BLaER1 treated with 17β-estradiol and CSF1 and Interleukin-3, amounts not matched to agents 10 nM and 100 nM (cell line): ENCODE measurements at regions not wholly inside any gene's neighbourhood (a gene's known extent, or its start where the extent isn't known, plus 50 kb on each side); places are given as distances from the start of the nearest gene placed in this dataset.

ENCODE experiments used
- H3K27ac ChIP-seq, 11 experiments: shearing (Covaris generic); formaldehyde crosslinking; 2 replicates each; pipeline ENCODE4 v1.8.1; 2022
- H3K27me3 ChIP-seq, 11 experiments: shearing (Covaris generic); formaldehyde crosslinking; 2 replicates each; pipeline ENCODE4 v1.8.1; 2022
- H3K36me3 ChIP-seq, 11 experiments: shearing (Covaris generic); formaldehyde crosslinking; 2 replicates each; pipeline ENCODE4 v1.8.1; 2022
- H3K4me1 ChIP-seq, 10 experiments: shearing (Covaris generic); formaldehyde crosslinking; 2 replicates each; pipeline ENCODE4 v1.8.1; 2022
- H3K4me2 ChIP-seq, 11 experiments: shearing (Covaris generic); formaldehyde crosslinking; 2 replicates each; pipeline ENCODE4 v1.8.1; 2022
- H3K4me3 ChIP-seq, 10 experiments: shearing (Covaris generic); formaldehyde crosslinking; 2 replicates each; pipeline ENCODE4 v1.8.1; 2022
- H3K9ac ChIP-seq, 11 experiments: shearing (Covaris generic); formaldehyde crosslinking; 2 replicates each; pipeline ENCODE4 v1.8.1; 2022
- H3K9me3 ChIP-seq, 11 experiments: shearing (Covaris generic); formaldehyde crosslinking; replicated peaks in 1 of 11; 2 replicates each; pipeline ENCODE4 v1.8.1; 2022
- H4K20me1 ChIP-seq, 11 experiments: shearing (Covaris generic); formaldehyde crosslinking; 2 replicates each; pipeline ENCODE4 v1.8.1; 2022
- Cebpa-rat ChIP-seq, 11 experiments: shearing (Covaris generic); IDR thresholded peaks; 2 replicates each; pipeline ENCODE4 v1.8.1; 2022

DNA sequence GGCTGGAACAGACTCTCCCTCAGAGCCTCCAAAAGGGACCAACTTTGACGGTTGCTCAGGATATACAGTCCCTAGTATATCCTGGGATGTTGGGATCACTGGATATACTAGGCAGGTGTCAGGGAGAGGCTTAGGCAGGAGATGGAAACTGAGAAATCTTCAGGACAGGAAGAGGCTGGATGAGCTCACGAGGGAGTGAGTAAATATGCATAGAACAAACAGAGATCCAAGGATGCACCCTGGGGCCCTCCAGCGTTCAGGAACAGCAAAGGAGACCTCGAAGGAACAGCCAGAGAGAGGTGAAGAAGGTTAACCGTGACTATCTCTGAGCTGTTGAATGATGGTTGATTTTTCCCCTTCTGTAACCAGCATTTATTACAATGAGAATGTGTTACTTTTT lies 191.3 kb downstream of the BMP7 start:
- Histone ChIP-seq H3K4me2 (no peak overlapping the region), H3K27me3 (peaks cover 20 to 30% (median 23%) of the 10 kb centered on the region in 11 experiments)
- TF ChIP-seq Cebpa-rat (IDR thresholded peaks at IDR 0.05), result no peak

GRCh38 chr20:57075603-57076002 lies 190.8 kb downstream of the BMP7 start:
- TF ChIP-seq Cebpa-rat (IDR thresholded peaks at IDR 0.05), result no peak
- H3K4me2 ChIP-seq, result no peak overlapping the region
- no peaks in the 10 kb centered on the region for H3K36me3 ChIP-seq
- peaks cover 42 to 58% (median 51%) of the 10 kb centered on the region in 11 experiments for H3K9me3 ChIP-seq
- no peaks in the 10 kb centered on the region for H3K4me1 ChIP-seq
- H3K27ac ChIP-seq, result no peak overlapping the region
- peaks cover 18 to 25% (median 20%) of the 10 kb centered on the region in 11 experiments for H3K27me3 ChIP-seq
- H3K9ac ChIP-seq, result no peak overlapping the region
- H3K4me3 ChIP-seq, result no peak overlapping the region
- H4K20me1 ChIP-seq, result no peaks in the 10 kb centered on the region; a peak in 1 of 22 replicates

More for the DNA sequence above, 191.3 kb downstream of the BMP7 start:
- H3K9me3 ChIP-seq, result peaks cover 38 to 55% (median 47%) of the 10 kb centered on the region in 11 experiments
- H4K20me1 ChIP-seq, result no peaks in the 10 kb centered on the region; a peak in 1 of 22 replicates
- H3K9ac ChIP-seq, result no peak overlapping the region
- H3K4me3 ChIP-seq, result no peak overlapping the region
- no peaks in the 10 kb centered on the region for H3K36me3 ChIP-seq
- no peak overlapping the region for H3K27ac ChIP-seq
- H3K4me1 ChIP-seq, result no peaks in the 10 kb centered on the region

GRCh38 chr20:57076152-57076652 lies 190.2 kb downstream of the BMP7 start:
- Histone ChIP-seq H3K36me3 (no peaks in the 10 kb centered on the region), H3K4me1 (no peaks in the 10 kb centered on the region), H3K9me3 (peaks cover 42 to 58% (median 51%) of the 10 kb centered on the region in 11 experiments), H3K4me2 (no peak overlapping the region), H3K4me3 (no peak overlapping the region), H3K27me3 (peaks cover 12 to 19% (median 14%) of the 10 kb centered on the region in 11 experiments), H3K9ac (no peak overlapping the region), H3K27ac (no peak overlapping the region), H4K20me1 (no peaks in the 10 kb centered on the region; a peak in 1 of 22 replicates)
- TF ChIP-seq Cebpa-rat (IDR thresholded peaks at IDR 0.05), result no peak

DNA sequence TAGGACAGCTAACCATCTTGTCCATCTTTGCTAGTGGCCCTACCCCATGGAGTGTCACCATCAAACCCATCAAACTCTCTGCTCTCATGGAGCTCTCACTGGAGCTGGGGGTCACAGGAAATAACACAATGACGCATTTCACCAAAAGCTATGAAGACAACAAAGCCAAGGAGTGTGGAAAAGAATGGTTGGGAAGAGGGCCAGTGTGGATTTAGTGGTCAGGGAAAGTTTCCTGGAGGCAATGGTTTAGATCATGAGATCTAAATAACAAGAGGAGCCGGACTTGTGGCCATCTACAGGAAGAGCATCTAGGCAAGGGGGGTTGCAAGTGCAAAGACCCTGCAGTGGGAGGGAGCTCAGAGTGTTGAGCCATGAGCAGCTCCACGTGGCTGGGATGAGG lies 189.5 kb downstream of the BMP7 start:
- no peak overlapping the region for H3K4me3 ChIP-seq
- peaks cover 0 to under 1% (median 0%) of the 10 kb centered on the region in 10 experiments; a peak in 3 of 20 replicates for H3K4me1 ChIP-seq
- peaks cover 42 to 58% (median 51%) of the 10 kb centered on the region in 11 experiments for H3K9me3 ChIP-seq
- no peaks in the 10 kb centered on the region for H3K36me3 ChIP-seq
- H3K27ac ChIP-seq, result no peak overlapping the region
- H3K9ac ChIP-seq, result no peak overlapping the region
- no peak for TF ChIP-seq Cebpa-rat (IDR thresholded peaks at IDR 0.05)
- no peak overlapping the region for H3K4me2 ChIP-seq
- no peaks in the 10 kb centered on the region; a peak in 1 of 22 replicates for H4K20me1 ChIP-seq
- H3K27me3 ChIP-seq, result peaks cover 5 to 12% (median 6%) of the 10 kb centered on the region in 11 experiments; a peak in 21 of 22 replicates

DNA sequence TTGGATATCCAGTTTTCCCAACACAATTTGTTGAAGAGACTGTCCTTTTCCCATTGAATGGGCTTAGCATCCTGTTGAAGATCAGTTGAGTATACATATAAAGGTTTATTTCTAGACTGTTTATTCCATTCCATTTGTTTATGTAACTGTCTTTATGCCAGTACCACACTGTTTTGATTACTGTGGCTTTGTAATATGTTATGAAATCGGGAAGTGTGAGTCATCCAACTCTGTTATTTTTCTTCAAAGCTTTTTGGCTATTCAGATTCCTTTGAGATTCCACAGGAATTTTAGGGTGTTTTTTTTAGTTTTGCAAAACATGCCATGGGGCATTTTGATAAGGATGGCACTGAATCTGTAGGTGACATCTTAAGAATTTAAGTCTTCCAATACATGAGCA lies 188.3 kb downstream of the BMP7 start:
- Histone ChIP-seq H3K4me3 (no peak overlapping the region), H3K4me2 (no peak overlapping the region), H3K9ac (no peak overlapping the region), H4K20me1 (no peaks in the 10 kb centered on the region), H3K36me3 (no peaks in the 10 kb centered on the region), H3K9me3 (peaks cover 42 to 58% (median 51%) of the 10 kb centered on the region in 11 experiments), H3K27me3 (peaks cover 0 to under 1% (median 0%) of the 10 kb centered on the region in 11 experiments; a peak in 2 of 22 replicates), H3K27ac (no peak overlapping the region), H3K4me1 (peaks cover 0 to 9% (median 6%) of the 10 kb centered on the region in 10 experiments; a peak in 9 of 20 replicates)
- no peak for TF ChIP-seq Cebpa-rat (IDR thresholded peaks at IDR 0.05)

GRCh38 chr20:57079031-57080005 lies 187.1 kb downstream of the BMP7 start:
- Histone ChIP-seq H3K4me2 (no peak overlapping the region), H3K4me1 (peaks cover 0 to 9% (median 6%) of the 10 kb centered on the region in 10 experiments; a peak in 9 of 20 replicates), H4K20me1 (no peaks in the 10 kb centered on the region), H3K4me3 (no peak overlapping the region), H3K9ac (no peak overlapping the region), H3K27ac (no peak overlapping the region), H3K27me3 (no peaks in the 10 kb centered on the region), H3K36me3 (no peaks in the 10 kb centered on the region), H3K9me3 (peaks cover 42 to 58% (median 51%) of the 10 kb centered on the region in 11 experiments)
- TF ChIP-seq Cebpa-rat (IDR thresholded peaks at IDR 0.05), result no peak

DNA sequence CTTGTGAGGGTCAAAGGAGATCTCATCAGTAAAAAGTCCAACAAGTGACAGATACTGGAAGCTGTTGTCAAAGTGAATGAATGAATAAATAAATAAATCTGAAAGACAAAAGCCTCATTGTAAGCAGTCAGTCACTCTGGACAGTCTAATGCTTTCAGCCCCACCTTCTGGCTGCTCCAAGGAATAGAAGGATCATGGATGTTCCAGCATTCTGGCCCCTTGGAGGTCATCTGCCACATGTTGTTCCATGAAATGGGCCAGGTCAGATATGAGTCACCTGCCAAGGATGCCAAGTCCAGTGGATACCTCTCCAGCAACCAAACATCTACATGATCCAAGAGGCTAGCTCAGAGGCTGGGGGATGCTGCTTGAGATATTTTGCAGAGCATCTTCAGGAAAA lies 185.6 kb downstream of the BMP7 start:
- no peaks in the 10 kb centered on the region for H3K36me3 ChIP-seq
- TF ChIP-seq Cebpa-rat (IDR thresholded peaks at IDR 0.05), result no peak
- peaks cover 0 to 18% (median 11%) of the 10 kb centered on the region in 10 experiments; a peak in 11 of 20 replicates for H3K4me1 ChIP-seq
- H3K27me3 ChIP-seq, result no peaks in the 10 kb centered on the region
- no peak overlapping the region for H3K27ac ChIP-seq
- no peak overlapping the region for H3K4me3 ChIP-seq
- peaks cover 38 to 49% (median 46%) of the 10 kb centered on the region in 11 experiments for H3K9me3 ChIP-seq
- H3K4me2 ChIP-seq, result no peak overlapping the region
- no peak overlapping the region for H3K9ac ChIP-seq
- no peaks in the 10 kb centered on the region for H4K20me1 ChIP-seq

DNA sequence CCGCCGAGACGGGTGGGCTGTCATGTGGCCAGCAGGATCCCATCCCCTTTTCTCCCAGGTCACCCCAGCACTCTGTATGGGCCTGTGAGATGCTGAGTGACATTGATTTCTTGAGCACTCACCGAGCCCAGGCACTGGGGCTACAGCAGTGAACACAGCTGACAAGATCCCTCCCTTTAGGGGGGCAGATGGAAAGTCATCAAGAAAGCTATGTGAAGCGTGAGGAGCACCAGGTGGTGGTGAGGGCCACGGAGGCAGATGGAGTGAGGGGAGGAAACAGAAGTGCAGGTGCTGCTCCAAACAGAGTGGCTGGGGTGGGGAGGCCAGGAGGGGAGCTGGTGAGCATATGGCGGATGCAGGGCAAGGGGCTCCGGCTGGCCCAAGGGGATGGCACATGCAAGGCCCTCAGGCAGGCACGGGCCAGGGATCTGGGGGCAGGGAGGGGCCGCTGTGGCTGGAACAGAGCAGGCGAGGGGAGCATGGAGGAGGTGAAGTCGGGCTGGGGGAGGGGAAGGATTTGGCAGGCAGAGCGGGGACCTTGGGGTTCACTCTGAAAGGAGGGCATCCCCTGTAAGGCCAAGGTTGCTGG lies 184.0 kb downstream of the BMP7 start:
- no peak overlapping the region for H3K4me3 ChIP-seq
- H3K9me3 ChIP-seq, result peaks cover 26 to 32% (median 30%) of the 10 kb centered on the region in 11 experiments
- no peaks in the 10 kb centered on the region for H4K20me1 ChIP-seq
- no peaks in the 10 kb centered on the region for H3K27me3 ChIP-seq
- peak overlapping the region in 3 of 11 experiments; percentile 18 to 35 (median 21); a peak in 3 of 22 replicates for H3K4me2 ChIP-seq
- no peak overlapping the region for H3K27ac ChIP-seq
- TF ChIP-seq Cebpa-rat (IDR thresholded peaks at IDR 0.05), result no peak
- no peaks in the 10 kb centered on the region for H3K36me3 ChIP-seq
- H3K9ac ChIP-seq, result no peak overlapping the region
- H3K4me1 ChIP-seq, result peaks cover 0 to 26% (median 17%) of the 10 kb centered on the region in 10 experiments; a peak in 11 of 20 replicates

GRCh38 chr20:57083072-57083471 lies 183.4 kb downstream of the BMP7 start:
- H3K27me3 ChIP-seq, result no peaks in the 10 kb centered on the region
- TF ChIP-seq Cebpa-rat (IDR thresholded peaks at IDR 0.05), result no peak
- peaks cover 0 to 28% (median 17%) of the 10 kb centered on the region in 10 experiments; a peak in 11 of 20 replicates for H3K4me1 ChIP-seq
- H4K20me1 ChIP-seq, result no peaks in the 10 kb centered on the region
- H3K9me3 ChIP-seq, result peaks cover 21 to 26% (median 24%) of the 10 kb centered on the region in 11 experiments
- no peak overlapping the region for H3K4me3 ChIP-seq
- no peaks in the 10 kb centered on the region for H3K36me3 ChIP-seq
- no peak overlapping the region for H3K9ac ChIP-seq
- no peak overlapping the region for H3K27ac ChIP-seq
- H3K4me2 ChIP-seq, result no peak overlapping the region
